Astrocyte of the cerebellum (primary cell): ENCODE measurements at regions not wholly inside any gene's neighbourhood (a gene's known extent, or its start where the extent isn't known, plus 50 kb on each side); places are given as distances from the start of the nearest gene placed in this dataset.

Experiments
- DNase-seq: peaks from one replicate; pipeline ENCODE4 v3.0.0-alpha.2; 2011; ENCODE audit warnings: low read depth
- H3K4me3 ChIP-seq: 2 replicates; pipeline ENCODE4 v1.5.1; 2011; ENCODE audit warnings: mild to moderate bottlenecking, low read depth, low read length, moderate library complexity
- CTCF ChIP-seq: IDR thresholded peaks from 2 replicates; pipeline ENCODE4 v1.5.1; 2012; ENCODE audit warnings: low read length, low read depth, moderate library complexity, mild to moderate bottlenecking; ENCODE audit errors: missing control alignments
- in situ Hi-C: cut with HindIII; loops from 2 replicates; pipeline ENCODE4 v1.10.0; 2017; ENCODE audit warnings: low sequenced_read_pairs

- TF ChIP-seq CTCF, result no peak
- no peak for DNase-seq
- in situ Hi-C loops, result no loop called here
- H3K4me3 ChIP-seq, result no peak overlapping the region
Measured at GRCh38 chr4:97396097-97396496, 747.2 kb downstream of the STPG2 start.

- no peak for TF ChIP-seq CTCF
Measured at GRCh38 chr4:97396605-97397004, 746.7 kb downstream of the STPG2 start.

GRCh38 chr4:97404876-97405523, 738.3 kb downstream of the STPG2 start:
- no peak for DNase-seq
- no peak for TF ChIP-seq CTCF
- in situ Hi-C loops, result no loop called here
- no peak overlapping the region for H3K4me3 ChIP-seq

More at GRCh38 chr4:97396605-97397004, 746.7 kb downstream of the STPG2 start:
- no peak for DNase-seq
- no peak overlapping the region for H3K4me3 ChIP-seq
- in situ Hi-C loops, result no loop called here

GRCh38 chr4:97411356-97411755, 731.9 kb downstream of the STPG2 start:
- no peak for TF ChIP-seq CTCF
- in situ Hi-C loops, result no loop called here
- no peak for DNase-seq
- H3K4me3 ChIP-seq, result no peak overlapping the region

- in situ Hi-C loops, result no loop called here
- DNase-seq, result no peak
- TF ChIP-seq CTCF, result no peak
- no peak overlapping the region for H3K4me3 ChIP-seq
Measured at GRCh38 chr4:97412331-97412730, 730.9 kb downstream of the STPG2 start.

GRCh38 chr4:97414161-97414560, 729.1 kb downstream of the STPG2 start:
- H3K4me3 ChIP-seq, result no peak overlapping the region
- in situ Hi-C loops, result no loop called here
- no peak for DNase-seq
- TF ChIP-seq CTCF, result no peak
